H9 (cell line): ENCODE measurements at regions not wholly inside any gene's neighbourhood (a gene's known extent, or its start where the extent isn't known, plus 50 kb on each side); places are given as distances from the start of the nearest gene placed in this dataset.
A peak's percentile ranks its signal among the peaks of the same experiment; 100 is the strongest.

Experiments
- DNase-seq: peaks from one replicate; pipeline ENCODE4 v3.0.0-alpha.2; 2017
- H2AFZ ChIP-seq: one replicate; pipeline ENCODE4 v1.6.1; 2013; ENCODE audit warnings: mild to moderate bottlenecking, low read length, control low read depth, moderate library complexity
- H2AK5ac ChIP-seq: 2 replicates; pipeline ENCODE4 v1.6.1; 2013; ENCODE audit warnings: low read length, control low read depth, mixed read lengths; ENCODE audit not compliant: insufficient read length
- H2BK120ac ChIP-seq: one replicate; pipeline ENCODE4 v1.6.1; 2013; ENCODE audit warnings: low read depth, mild to moderate bottlenecking, low read length, control low read depth, inconsistent platforms; ENCODE audit not compliant: poor library complexity, severe bottlenecking
- H2BK12ac ChIP-seq: 2 replicates; pipeline ENCODE4 v1.6.1; 2013; ENCODE audit warnings: low read length, control low read depth, mixed read lengths, low read depth; ENCODE audit not compliant: insufficient read length
- H2BK15ac ChIP-seq: 2 replicates; pipeline ENCODE4 v1.6.1; 2013; ENCODE audit warnings: low read depth, low read length, control low read depth
- H2BK20ac ChIP-seq: one replicate; pipeline ENCODE4 v1.6.1; 2013; ENCODE audit warnings: low read depth, mild to moderate bottlenecking, low read length, control low read depth, inconsistent platforms; ENCODE audit not compliant: poor library complexity, severe bottlenecking
- H2BK5ac ChIP-seq: 2 replicates; pipeline ENCODE4 v1.6.1; 2013; ENCODE audit warnings: low read length, control low read depth, mixed read lengths; ENCODE audit not compliant: insufficient read length
- H3K14ac ChIP-seq: 2 replicates; pipeline ENCODE4 v1.6.1; 2013; ENCODE audit warnings: low read length, control low read depth; ENCODE audit not compliant: insufficient read depth
- H3K18ac ChIP-seq: 2 replicates; pipeline ENCODE4 v1.6.1; 2013; ENCODE audit warnings: low read depth, mild to moderate bottlenecking, mixed read lengths, low read length, control low read depth; ENCODE audit not compliant: insufficient read length
- H3K23ac ChIP-seq: 2 replicates; pipeline ENCODE4 v1.6.1; 2013; ENCODE audit warnings: low read length, control low read depth, mixed read lengths, low read depth; ENCODE audit not compliant: insufficient read length
- H3K23me2 ChIP-seq: 2 replicates; pipeline ENCODE4 v1.6.1; 2013; ENCODE audit warnings: low read depth, mild to moderate bottlenecking, mixed read lengths, low read length, control low read depth; ENCODE audit not compliant: insufficient read length, poor library complexity, severe bottlenecking
- H3K27ac ChIP-seq: 2 replicates; pipeline ENCODE4 v1.5.1; 2013; ENCODE audit warnings: low read length, control low read depth, mixed read lengths, low read depth; ENCODE audit not compliant: insufficient read length
- H3K27me3 ChIP-seq: 2 replicates; pipeline ENCODE4 v1.6.1; 2013; ENCODE audit warnings: low read length, control low read depth, inconsistent platforms; ENCODE audit not compliant: insufficient read depth
- H3K4ac ChIP-seq: 2 replicates; pipeline ENCODE4 v1.6.1; 2013; ENCODE audit warnings: low read depth, mild to moderate bottlenecking, control low read depth, inconsistent platforms, low read length, moderate library complexity
- H3K4me1 ChIP-seq: 2 replicates; pipeline ENCODE4 v1.6.1; 2013; ENCODE audit warnings: low read length, control low read depth, inconsistent platforms; ENCODE audit not compliant: insufficient read depth
- H3K4me2 ChIP-seq: 2 replicates; pipeline ENCODE4 v1.6.1; 2013; ENCODE audit warnings: low read length, control low read depth, mixed read lengths; ENCODE audit not compliant: insufficient read length, insufficient read depth
- H3K56ac ChIP-seq: 2 replicates; pipeline ENCODE4 v1.6.1; 2013; ENCODE audit warnings: low read depth, mild to moderate bottlenecking, mixed read lengths, low read length, control low read depth; ENCODE audit not compliant: insufficient read length
- H3K79me1 ChIP-seq: 2 replicates; pipeline ENCODE4 v1.6.1; 2013; ENCODE audit warnings: low read depth, mild to moderate bottlenecking, moderate library complexity, low read length, control low read depth, inconsistent platforms; ENCODE audit not compliant: insufficient read depth, poor library complexity, severe bottlenecking
- H3K79me2 ChIP-seq: 2 replicates; pipeline ENCODE4 v1.6.1; 2013; ENCODE audit warnings: low read length, control low read depth, inconsistent platforms; ENCODE audit not compliant: insufficient read depth
- H3K9ac ChIP-seq: 2 replicates; pipeline ENCODE4 v1.6.1; 2013; ENCODE audit warnings: low read length, control low read depth, mixed read lengths; ENCODE audit not compliant: insufficient read length; ENCODE audit errors: extremely low read depth
- H3K9me3 ChIP-seq: one replicate; pipeline ENCODE4 v1.6.1; 2013; ENCODE audit warnings: low read depth, low read length, inconsistent platforms; ENCODE audit not compliant: control insufficient read depth
- H3T11ph ChIP-seq: one replicate; pipeline ENCODE4 v1.6.1; 2013; ENCODE audit warnings: mild to moderate bottlenecking, low read length, control low read depth, inconsistent platforms
- H4K20me1 ChIP-seq: one replicate; pipeline ENCODE4 v1.6.1; 2013; ENCODE audit not compliant: control insufficient read depth, insufficient read length, insufficient read depth
- H4K5ac ChIP-seq: 2 replicates; pipeline ENCODE4 v1.6.1; 2013; ENCODE audit warnings: low read depth, mild to moderate bottlenecking, mixed read lengths, low read length, control low read depth; ENCODE audit not compliant: insufficient read length
- H4K8ac ChIP-seq: replicated peaks from 2 replicates; pipeline ENCODE4 v1.6.1; 2013; ENCODE audit warnings: low read length, control low read depth, mixed read lengths, low read depth; ENCODE audit not compliant: insufficient read length
- H4K91ac ChIP-seq: 2 replicates; pipeline ENCODE4 v1.6.1; 2013; ENCODE audit warnings: low read depth, mild to moderate bottlenecking, moderate library complexity, mixed read lengths, low read length, control low read depth; ENCODE audit not compliant: insufficient read length
- H3K27ac Mint-ChIP-seq, 3 experiments: 2 replicates in 2 of 3; 3 replicates in 1 of 3; pipeline ENCODE4 v1.8.0; 2020 to 2021; ENCODE audit warnings: mixed read lengths in 3 of 3, mild to moderate bottlenecking in 1 of 3, moderate library complexity in 1 of 3
- H3K27me3 Mint-ChIP-seq: 2 replicates; pipeline ENCODE4 v1.8.0; 2021; ENCODE audit warnings: low read depth, mild to moderate bottlenecking, moderate library complexity, mixed read lengths
- H3K36me3 Mint-ChIP-seq, 3 experiments: 2 replicates in 2 of 3; 3 replicates in 1 of 3; pipeline ENCODE4 v1.8.0; 2020 to 2021; ENCODE audit warnings: low read depth in 3 of 3, mixed read lengths in 3 of 3; ENCODE audit not compliant: insufficient read depth in 1 of 3
- H3K4me1 Mint-ChIP-seq, 2 experiments: 2 replicates each; pipeline ENCODE4 v1.8.0; 2020; ENCODE audit warnings: mixed read lengths in 2 of 2
- H3K4me3 Mint-ChIP-seq, 2 experiments: 2 replicates in 1 of 2; 3 replicates in 1 of 2; pipeline ENCODE4 v1.8.0; 2020 to 2021; ENCODE audit warnings: mild to moderate bottlenecking in 2 of 2, mixed read lengths in 2 of 2, moderate library complexity in 1 of 2
- H3K9me3 Mint-ChIP-seq, 2 experiments: 2 replicates in 1 of 2; 3 replicates in 1 of 2; pipeline ENCODE4 v1.8.0; 2020; ENCODE audit warnings: mild to moderate bottlenecking in 2 of 2, mixed read lengths in 2 of 2, moderate library complexity in 1 of 2
- WGBS: extraction: QIAGEN DNeasy Blood & Tissue Kit; methylation state at CpG from one replicate; pipeline ENCODE4 v1.1.7; 2013; ENCODE audit warnings: missing lambda C conversion rate, low lambda C conversion rate, mixed read lengths; ENCODE audit not compliant: insufficient read length; ENCODE audit errors: extremely low coverage; 5-methylcytosine and 5-hydroxymethylcytosine counted together
- TF ChIP-seq, protein P1 (sequence below): fragments of 200-600 bp; sonication (generic); conservative IDR thresholded peaks from 3 replicates; pipeline ENCODE4 v1.8.0; 2021; ENCODE audit warnings: antibody characterized with exemption, mild to moderate bottlenecking

GRCh38 chr11:69213316-69213715 is 57.6 kb downstream of the SMIM38 start:
- TF ChIP-seq, protein P1, sequence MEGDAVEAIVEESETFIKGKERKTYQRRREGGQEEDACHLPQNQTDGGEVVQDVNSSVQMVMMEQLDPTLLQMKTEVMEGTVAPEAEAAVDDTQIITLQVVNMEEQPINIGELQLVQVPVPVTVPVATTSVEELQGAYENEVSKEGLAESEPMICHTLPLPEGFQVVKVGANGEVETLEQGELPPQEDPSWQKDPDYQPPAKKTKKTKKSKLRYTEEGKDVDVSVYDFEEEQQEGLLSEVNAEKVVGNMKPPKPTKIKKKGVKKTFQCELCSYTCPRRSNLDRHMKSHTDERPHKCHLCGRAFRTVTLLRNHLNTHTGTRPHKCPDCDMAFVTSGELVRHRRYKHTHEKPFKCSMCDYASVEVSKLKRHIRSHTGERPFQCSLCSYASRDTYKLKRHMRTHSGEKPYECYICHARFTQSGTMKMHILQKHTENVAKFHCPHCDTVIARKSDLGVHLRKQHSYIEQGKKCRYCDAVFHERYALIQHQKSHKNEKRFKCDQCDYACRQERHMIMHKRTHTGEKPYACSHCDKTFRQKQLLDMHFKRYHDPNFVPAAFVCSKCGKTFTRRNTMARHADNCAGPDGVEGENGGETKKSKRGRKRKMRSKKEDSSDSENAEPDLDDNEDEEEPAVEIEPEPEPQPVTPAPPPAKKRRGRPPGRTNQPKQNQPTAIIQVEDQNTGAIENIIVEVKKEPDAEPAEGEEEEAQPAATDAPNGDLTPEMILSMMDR, result no peak
- Histone ChIP-seq H3K23me2 (no peaks in the 10 kb centered on the region), H3K56ac (no peak overlapping the region), H2BK120ac (no peak overlapping the region), H3K4me2 (no peak overlapping the region), H3K79me1 (no peaks in the 10 kb centered on the region), H3K4ac (no peak overlapping the region), H2AFZ (no peak overlapping the region), H4K20me1 (no peaks in the 10 kb centered on the region), H3K27ac (no peak overlapping the region), H3K9ac (no peak overlapping the region), H2BK20ac (no peak overlapping the region), H3K23ac (no peak overlapping the region), H4K91ac (no peak overlapping the region), H3K18ac (no peak overlapping the region), H3K4me1 (no peaks in the 10 kb centered on the region), H3K14ac (no peak overlapping the region), H2BK15ac (no peak overlapping the region), H2BK12ac (no peak overlapping the region), H4K8ac (no peak overlapping the region), H2BK5ac (no peak overlapping the region), H3T11ph (no peak overlapping the region), H2AK5ac (no peak overlapping the region), H3K79me2 (no peaks in the 10 kb centered on the region), H4K5ac (no peak overlapping the region), H3K27me3 (no peaks in the 10 kb centered on the region), H3K9me3 (no peaks in the 10 kb centered on the region)
- WGBS, result no CpG with 5 or more reads among the region's 9 CpGs
- H3K27me3 Mint-ChIP-seq, result peaks cover 13% of the 10 kb centered on the region
- H3K36me3 Mint-ChIP-seq, result no peaks in the 10 kb centered on the region; a peak in 1 of 7 replicates
- H3K4me1 Mint-ChIP-seq, result peaks cover 0 to 6% of the 10 kb centered on the region in 2 experiments; a peak in 2 of 4 replicates
- H3K27ac Mint-ChIP-seq, result no peak overlapping the region
- H3K4me3 Mint-ChIP-seq, result no peak overlapping the region
- peak; percentile 2 for DNase-seq
- H3K9me3 Mint-ChIP-seq, result peaks cover 0 to 3% of the 10 kb centered on the region in 2 experiments; a peak in 3 of 5 replicates
